Naive thymus-derived CD4-positive, alpha-beta T cell (primary cell): ENCODE measurements at regions not wholly inside any gene's neighbourhood (a gene's known extent, or its start where the extent isn't known, plus 50 kb on each side); places are given as distances from the start of the nearest gene placed in this dataset.
A peak's percentile ranks its signal among the peaks of the same experiment; 100 is the strongest.
"Not testable (repeated sequence)": the region's sequence is repeated elsewhere in the genome, so short reads cannot be mapped to it uniquely, and the experiment has no call there.

Experiments used
- ATAC-seq: fragments of 150-1000 bp; cut with Tn5 transposase; 2 replicates; pipeline ENCODE4 v1.10.0; 2021; ENCODE audit warnings: mild to moderate bottlenecking, moderate library complexity
- CTCF ChIA-PET: fragments of 350-600 bp; sonication (Branson Sonifier 250); formaldehyde crosslinking; loops from one replicate; lab custom pipeline; 2021; ENCODE audit warnings: antibody characterized with exemption; lab: Charles Lee
- POLR2A ChIA-PET: fragments of 350-600 bp; sonication (Branson Sonifier 250); formaldehyde crosslinking; loops from one replicate; lab custom pipeline; 2021; ENCODE audit warnings: antibody characterized with exemption, inconsistent platforms; lab: Charles Lee
- DNase-seq, 9 donors: peaks; one replicate each; pipeline versions ENCODE4 v3.0.0 to v3.0.0-alpha.2; 2020 to 2022; ENCODE audit warnings: mixed read lengths in 1 of 9
- H3K27ac ChIP-seq: one replicate; pipeline ENCODE4 v1.7.0; 2013; ENCODE audit warnings: mild to moderate bottlenecking, low read depth, low read length, moderate library complexity
- H3K27me3 ChIP-seq, 2 donors: one replicate each; pipeline ENCODE4 v1.7.0; 2013; ENCODE audit warnings: low read length in 2 of 2, mild to moderate bottlenecking in 2 of 2, moderate library complexity in 2 of 2; ENCODE audit not compliant: control insufficient read depth in 2 of 2, insufficient read depth in 2 of 2
- H3K36me3 ChIP-seq, 3 experiments: 1 replicate in 2 of 3; 2 replicates in 1 of 3; pipeline ENCODE4 v1.7.0; 2013; ENCODE audit warnings: low read length in 3 of 3, mild to moderate bottlenecking in 3 of 3, moderate library complexity in 1 of 3; ENCODE audit not compliant: insufficient read depth in 3 of 3, control insufficient read depth in 2 of 3
- H3K4me1 ChIP-seq, 2 donors: one replicate each; pipeline ENCODE4 v1.7.0; 2013; ENCODE audit warnings: low read length in 2 of 2, mild to moderate bottlenecking in 2 of 2, moderate library complexity in 1 of 2; ENCODE audit not compliant: control insufficient read depth in 2 of 2, insufficient read depth in 2 of 2
- H3K4me3 ChIP-seq: 2 replicates; pipeline ENCODE4 v1.7.0; 2013; ENCODE audit warnings: mild to moderate bottlenecking, low read length
- H3K9me3 ChIP-seq, 3 experiments: 1 replicate in 2 of 3; 2 replicates in 1 of 3; pipeline ENCODE4 v1.7.0; 2013; ENCODE audit warnings: low read length in 3 of 3; ENCODE audit not compliant: control insufficient read depth in 2 of 3
- H3K27ac Mint-ChIP-seq, 9 donors: one replicate each; pipeline ENCODE4 v1.8.0; 2020 to 2022; ENCODE audit warnings: mixed read lengths in 9 of 9, mild to moderate bottlenecking in 8 of 9, moderate library complexity in 5 of 9, inconsistent platforms in 2 of 9
- H3K27me3 Mint-ChIP-seq, 5 donors: one replicate each; pipeline ENCODE4 v1.8.0; 2021 to 2022; ENCODE audit warnings: mixed read lengths in 5 of 5, mild to moderate bottlenecking in 1 of 5
- H3K36me3 Mint-ChIP-seq, 5 donors: one replicate each; pipeline ENCODE4 v1.8.0; 2020 to 2022; ENCODE audit warnings: mixed read lengths in 5 of 5, mild to moderate bottlenecking in 3 of 5, inconsistent platforms in 1 of 5
- H3K4me1 Mint-ChIP-seq, 7 donors: one replicate each; pipeline ENCODE4 v1.8.0; 2020 to 2022; ENCODE audit warnings: mixed read lengths in 7 of 7, mild to moderate bottlenecking in 3 of 7, inconsistent platforms in 1 of 7
- H3K4me3 Mint-ChIP-seq, 10 donors: one replicate each; pipeline ENCODE4 v1.8.0; 2020 to 2022; ENCODE audit warnings: mild to moderate bottlenecking in 10 of 10, mixed read lengths in 10 of 10, moderate library complexity in 6 of 10, inconsistent platforms in 2 of 10
- H3K9me3 Mint-ChIP-seq, 11 donors: one replicate each; pipeline ENCODE4 v1.8.0; 2020 to 2022; ENCODE audit warnings: mixed read lengths in 11 of 11, mild to moderate bottlenecking in 4 of 11, inconsistent platforms in 1 of 11, moderate library complexity in 1 of 11
- intact Hi-C, 2 donors: fragments of 100-400 bp; cut with micrococcal nuclease; formaldehyde crosslinking; loops; one replicate each; pipeline ENCODE4 v1.15.1; 2023

DNA sequence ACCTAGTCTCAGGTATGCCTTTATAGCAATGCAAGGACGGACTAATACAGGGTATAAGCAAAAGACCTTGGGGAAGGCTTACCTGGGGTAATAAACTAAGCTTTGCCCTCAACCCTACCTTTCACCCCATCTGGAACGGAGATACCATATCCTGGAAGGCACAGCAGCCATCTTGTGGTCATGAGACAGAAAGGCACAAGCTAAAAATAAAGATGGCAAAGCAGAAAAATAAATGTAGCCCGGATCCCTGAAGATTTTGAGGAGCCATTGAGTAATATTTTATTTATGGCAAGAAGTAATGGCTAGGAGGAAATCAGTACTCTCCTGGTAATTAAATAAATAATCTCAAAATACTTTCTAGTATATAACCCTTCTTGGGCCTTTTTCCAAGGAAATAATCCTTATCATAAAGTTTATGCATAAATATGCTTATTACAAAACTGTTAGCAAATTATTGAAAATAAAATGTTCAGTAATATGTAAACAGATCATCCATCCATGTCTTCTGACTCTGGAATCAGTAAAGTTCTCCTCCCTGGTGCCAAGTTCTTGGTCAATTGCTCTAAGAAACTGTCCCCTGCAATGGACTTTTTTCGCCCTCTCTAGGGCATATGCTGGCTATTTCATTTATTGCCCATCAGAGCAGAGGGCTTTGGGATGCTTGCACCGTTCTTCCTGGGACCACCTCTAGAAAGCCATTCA, 198.7 kb downstream of the SPP2 start:
- Histone ChIP-seq H3K36me3 (no peaks in the 10 kb centered on the region), H3K27ac (no peak overlapping the region), H3K27me3 (no peaks in the 10 kb centered on the region), H3K4me3 (no peak overlapping the region), H3K9me3 (no peaks in the 10 kb centered on the region), H3K4me1 (peaks cover 0 to 3% of the 10 kb centered on the region in 2 donors)
- intact Hi-C loops, result no loop called here
- POLR2A ChIA-PET, result no interaction called here
- DNase-seq (no peak), ATAC-seq (no peak)
- Mint-ChIP-seq H3K27ac (peak overlapping the region in 3 of 9 donors; percentile 29 to 75 (median 34)), H3K27me3 (peaks cover 0 to 8% (median 0%) of the 10 kb centered on the region in 5 donors), H3K4me3 (no peak overlapping the region), H3K9me3 (peaks cover 0 to 2% (median 0%) of the 10 kb centered on the region in 11 donors), H3K4me1 (peaks cover 6 to 19% (median 9%) of the 10 kb centered on the region in 7 donors), H3K36me3 (peaks cover 0 to 3% (median 0%) of the 10 kb centered on the region in 5 donors)
- CTCF ChIA-PET, result no interaction called here

DNA sequence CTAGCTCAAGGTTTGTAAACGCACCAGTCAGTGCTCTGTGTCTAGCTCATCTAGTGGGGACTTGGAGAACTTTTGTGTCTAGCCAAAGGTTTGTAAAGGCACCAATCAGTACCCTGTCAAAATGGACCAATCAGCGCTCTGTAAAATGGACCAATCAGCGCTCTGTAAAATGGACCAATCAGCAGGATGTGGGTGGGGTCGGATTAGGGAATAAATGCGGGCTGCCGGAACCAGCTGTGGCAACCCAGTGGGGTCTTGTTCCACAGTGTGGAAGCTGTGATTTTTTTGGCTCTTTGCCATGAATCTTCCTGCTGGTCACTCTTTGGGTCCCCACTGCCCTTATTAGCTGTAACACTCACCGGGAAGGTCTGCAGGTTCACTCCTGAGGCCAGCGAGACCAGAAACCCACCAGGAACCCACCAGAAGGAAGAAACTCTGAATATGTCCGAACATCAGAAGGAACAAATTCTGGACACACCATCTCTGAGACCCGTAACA, 197.8 kb downstream of the SPP2 start:
- H3K36me3 ChIP-seq, H3K27ac ChIP-seq, CTCF ChIA-PET, H3K4me1 ChIP-seq, H3K27me3 Mint-ChIP-seq, H3K27me3 ChIP-seq, intact Hi-C loops, H3K9me3 ChIP-seq, H3K36me3 Mint-ChIP-seq, H3K9me3 Mint-ChIP-seq, DNase-seq, H3K27ac Mint-ChIP-seq, H3K4me3 ChIP-seq, H3K4me3 Mint-ChIP-seq, ATAC-seq: not testable (repeated sequence)
- H3K4me1 Mint-ChIP-seq, result peaks cover 12 to 26% (median 16%) of the 10 kb centered on the region in 7 donors
- POLR2A ChIA-PET, result interaction anchor here (0.7 kb wide), 1 partner anchor 29 kb away, joined by 3 read pairs; no protein-coding TSS in a partner anchor

DNA sequence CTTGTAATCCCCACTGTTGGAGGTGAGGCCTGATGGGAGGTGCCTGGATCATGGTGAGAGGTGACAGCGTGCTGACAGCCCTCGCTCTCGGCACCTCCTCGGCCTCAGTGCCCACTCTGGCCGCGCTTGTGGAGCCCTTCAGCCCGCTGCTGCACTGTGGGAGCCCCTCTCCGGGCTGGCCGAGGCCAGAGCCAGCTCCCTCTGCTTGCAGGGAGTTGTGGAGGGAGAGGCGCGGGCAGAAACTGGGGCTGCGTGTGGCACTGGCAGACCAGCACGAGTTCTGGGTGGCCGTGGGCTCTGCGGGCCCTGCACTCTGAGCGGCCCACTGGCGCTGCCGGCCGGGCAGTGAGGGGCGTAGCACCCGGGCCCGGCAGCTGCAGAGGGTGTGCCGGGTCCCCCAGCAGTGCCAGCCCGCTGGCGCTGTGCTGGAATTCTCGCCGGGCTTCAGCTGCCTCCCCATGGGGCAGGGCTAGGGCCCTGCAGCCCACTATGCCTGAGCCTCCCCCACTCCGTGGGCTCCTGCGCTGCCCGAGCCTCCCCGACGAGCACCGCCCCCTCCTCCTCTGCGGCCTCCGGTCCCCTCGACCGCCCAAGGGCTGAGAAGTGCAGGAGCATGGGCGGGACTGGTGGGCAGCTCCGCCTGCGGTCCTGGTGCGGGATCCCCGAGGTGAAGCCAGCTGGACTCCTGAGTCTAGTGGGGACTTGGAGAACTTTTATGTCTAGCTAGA, 197.1 kb downstream of the SPP2 start:
- Mint-ChIP-seq H3K36me3 (peaks cover 0 to 3% (median 0%) of the 10 kb centered on the region in 5 donors), H3K27ac (no peak overlapping the region), H3K9me3 (peaks cover 0 to 2% (median 0%) of the 10 kb centered on the region in 11 donors), H3K27me3 (peaks cover 0 to 8% (median 0%) of the 10 kb centered on the region in 5 donors), H3K4me1 (peaks cover 12 to 26% (median 16%) of the 10 kb centered on the region in 7 donors), H3K4me3 (no peak overlapping the region)
- H3K27ac ChIP-seq, result no peak overlapping the region
- intact Hi-C loops, result no loop called here
- DNase-seq, result no peak
- H3K4me1 ChIP-seq, result peaks cover 5 to 9% of the 10 kb centered on the region in 2 donors
- ATAC-seq, result no peak
- CTCF ChIA-PET, result no interaction called here
- no peak overlapping the region for H3K4me3 ChIP-seq
- no peaks in the 10 kb centered on the region for H3K9me3 ChIP-seq
- H3K36me3 ChIP-seq, result no peaks in the 10 kb centered on the region
- H3K27me3 ChIP-seq, result no peaks in the 10 kb centered on the region
- POLR2A ChIA-PET, result interaction anchor here (0.7 kb wide), 1 partner anchor 29 kb away, joined by 3 read pairs; no protein-coding TSS in a partner anchor

DNA sequence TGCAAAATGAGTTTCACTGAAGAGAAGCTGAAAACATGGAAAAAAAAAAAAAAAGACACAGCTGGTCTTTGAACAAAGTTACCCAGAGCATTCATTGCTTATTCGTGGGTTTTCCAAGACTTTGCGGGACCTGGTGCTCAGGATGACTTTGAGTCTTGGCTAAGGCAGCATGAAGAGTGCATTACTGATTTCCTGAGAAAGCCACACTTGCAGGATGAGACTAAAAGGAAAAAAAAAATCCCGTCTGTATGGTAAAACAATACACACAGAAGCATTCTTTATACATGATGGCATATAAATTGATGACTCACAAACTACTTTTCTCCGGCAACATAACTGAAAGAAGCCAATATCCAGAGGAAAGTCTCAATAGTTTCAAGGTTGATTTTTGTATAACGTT, 195.4 kb downstream of the SPP2 start:
- no peak for ATAC-seq
- Histone ChIP-seq H3K27me3 (no peaks in the 10 kb centered on the region), H3K36me3 (no peaks in the 10 kb centered on the region), H3K4me3 (no peak overlapping the region), H3K4me1 (peaks cover 5 to 9% of the 10 kb centered on the region in 2 donors), H3K27ac (no peak overlapping the region), H3K9me3 (no peaks in the 10 kb centered on the region)
- ChIA-PET CTCF (no interaction called here), POLR2A (no interaction called here)
- Mint-ChIP-seq H3K36me3 (peaks cover 0 to under 1% (median 0%) of the 10 kb centered on the region in 5 donors), H3K27me3 (peaks cover 0 to 5% (median 0%) of the 10 kb centered on the region in 5 donors), H3K4me1 (peaks cover 10 to 26% (median 16%) of the 10 kb centered on the region in 7 donors), H3K27ac (no peak overlapping the region), H3K9me3 (peaks cover 0 to 3% (median 0%) of the 10 kb centered on the region in 11 donors), H3K4me3 (no peak overlapping the region)
- intact Hi-C loops, result no loop called here
- no peak for DNase-seq

DNA sequence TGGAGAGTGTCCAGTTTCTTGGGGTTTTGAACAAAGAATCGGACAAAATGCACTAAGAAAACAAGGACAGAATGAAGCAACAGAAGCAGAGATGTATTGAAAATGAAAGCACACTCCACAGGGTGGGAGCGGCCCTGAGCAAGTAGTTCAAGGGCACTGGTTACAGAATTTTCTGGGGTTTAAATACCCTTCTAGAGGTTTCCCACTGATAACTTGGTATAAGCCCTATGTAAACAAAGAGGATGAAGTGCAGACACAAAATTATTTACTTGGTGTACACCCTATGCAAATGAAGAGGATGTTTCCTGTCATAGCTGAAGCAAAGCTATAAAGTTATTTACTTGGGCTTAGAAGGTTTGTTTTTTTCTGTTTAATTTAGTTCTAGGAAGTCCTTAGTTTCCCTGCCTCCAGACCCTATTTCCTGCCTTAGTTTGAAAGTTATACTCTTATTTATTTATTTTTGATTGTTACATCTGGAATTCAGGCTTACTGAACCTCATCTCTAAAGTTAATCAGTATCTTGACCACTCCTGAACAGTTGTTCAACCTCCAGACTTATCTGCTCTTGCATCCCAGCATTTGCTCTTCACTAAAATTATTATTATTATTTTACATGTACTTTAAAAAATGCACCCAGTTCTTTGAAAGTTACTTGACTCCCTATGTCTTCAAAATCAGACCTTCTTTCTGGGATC, 193.5 kb downstream of the SPP2 start:
- ATAC-seq (no peak), DNase-seq (no peak)
- peaks cover 9 to 26% (median 16%) of the 10 kb centered on the region in 7 donors for H3K4me1 Mint-ChIP-seq
- CTCF ChIA-PET, result interaction anchor here (1.3 kb wide), 1 partner anchor 109 kb away, joined by 3 read pairs; no protein-coding TSS in a partner anchor
- no peaks in the 10 kb centered on the region for H3K36me3 ChIP-seq
- no peak overlapping the region for H3K27ac ChIP-seq
- H3K27ac Mint-ChIP-seq, result peak overlapping the region in 7 of 9 donors; percentile 23 to 85 (median 66)
- no peaks in the 10 kb centered on the region for H3K27me3 ChIP-seq
- no peak overlapping the region for H3K4me3 ChIP-seq
- POLR2A ChIA-PET, result no interaction called here
- H3K36me3 Mint-ChIP-seq, result peaks cover 0 to 8% (median 4%) of the 10 kb centered on the region in 5 donors
- peak overlapping the region in 7 of 10 donors; percentile 3 to 76 (median 64) for H3K4me3 Mint-ChIP-seq
- H3K4me1 ChIP-seq, result peaks cover 5 to 9% of the 10 kb centered on the region in 2 donors
- intact Hi-C loops, result no loop called here
- H3K27me3 Mint-ChIP-seq, result no peaks in the 10 kb centered on the region
- peaks cover 0 to 14% (median 0%) of the 10 kb centered on the region in 11 donors for H3K9me3 Mint-ChIP-seq
- no peaks in the 10 kb centered on the region for H3K9me3 ChIP-seq

DNA sequence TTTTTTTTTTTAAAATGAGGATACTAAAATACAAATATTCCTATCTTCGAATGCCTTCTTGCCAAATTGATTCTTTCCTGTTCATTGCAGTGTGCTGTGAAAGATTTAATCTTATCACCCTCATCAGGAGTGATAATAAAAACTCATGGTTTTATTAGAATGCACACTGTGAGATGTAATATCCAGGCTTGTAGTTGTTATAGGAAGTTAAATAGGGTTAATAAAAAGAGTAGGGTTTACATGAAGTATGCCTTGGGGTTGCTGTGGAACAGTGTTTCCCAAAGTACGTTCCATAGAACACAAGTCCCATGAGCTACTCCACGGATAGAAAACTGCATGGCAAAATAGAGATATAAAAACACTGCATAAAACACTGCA, 191.9 kb downstream of the SPP2 start:
- no peak overlapping the region for H3K4me3 ChIP-seq
- no peaks in the 10 kb centered on the region for H3K27me3 ChIP-seq
- H3K9me3 ChIP-seq, result no peaks in the 10 kb centered on the region
- H3K36me3 Mint-ChIP-seq, result peaks cover 0 to 9% (median 4%) of the 10 kb centered on the region in 5 donors
- H3K36me3 ChIP-seq, result no peaks in the 10 kb centered on the region
- no peak overlapping the region for H3K4me3 Mint-ChIP-seq
- peaks cover 0 to 18% (median 3%) of the 10 kb centered on the region in 11 donors for H3K9me3 Mint-ChIP-seq
- H3K27me3 Mint-ChIP-seq, result no peaks in the 10 kb centered on the region
- POLR2A ChIA-PET, result interaction anchor here (0.8 kb wide), 1 partner anchor 259 kb away, joined by 3 read pairs; no protein-coding TSS in a partner anchor
- H3K4me1 ChIP-seq, result peaks cover 5 to 9% of the 10 kb centered on the region in 2 donors
- no peak for ATAC-seq
- DNase-seq, result no peak
- H3K4me1 Mint-ChIP-seq, result peaks cover 9 to 26% (median 16%) of the 10 kb centered on the region in 7 donors
- no peak overlapping the region for H3K27ac Mint-ChIP-seq
- intact Hi-C loops, result no loop called here
- H3K27ac ChIP-seq, result no peak overlapping the region
- CTCF ChIA-PET, result no interaction called here
